Endothelial cell of umbilical vein (primary cell): ENCODE measurements at regions not wholly inside any gene's neighbourhood (a gene's known extent, or its start where the extent isn't known, plus 50 kb on each side); places are given as distances from the start of the nearest gene placed in this dataset.
"Not testable (repeated sequence)": the region's sequence is repeated elsewhere in the genome, so short reads cannot be mapped to it uniquely, and the experiment has no call there.

Experiments used
- BruUV-seq: library from RNA; stranded (reverse); fragments of 400-500 nt; replicated peaks from 2 replicates; lab custom pipeline; 2021; lab: Mats Ljungman, UMichigan
- CTCF ChIA-PET: fragments of 300-600, 350-600 bp; sonication (Branson Sonifier 250); formaldehyde crosslinking; loops from one replicate; lab custom pipeline; 2021; ENCODE audit warnings: antibody characterized with exemption, inconsistent platforms; lab: Charles Lee
- POLR2A ChIA-PET: fragments of 300-600, 350-600 bp; sonication (Branson Sonifier 250); formaldehyde crosslinking; loops from one replicate; lab custom pipeline; 2021; ENCODE audit warnings: antibody characterized with exemption, inconsistent platforms; lab: Charles Lee
- DNase-seq: peaks from one replicate; pipeline ENCODE4 v3.0.0-alpha.2; 2011; ENCODE audit warnings: low read depth, low spot score
- FAIRE-seq: peaks from 2 replicates; lab custom pipeline; 2011; peaks lifted over from hg19 to GRCh38; lab: Jason Lieb, UNC
- H2AFZ ChIP-seq: 2 replicates; pipeline ENCODE4 v1.6.0; 2012; ENCODE audit warnings: low read depth, low read length, control low read depth, inconsistent platforms
- H3K27ac ChIP-seq: 2 replicates; pipeline ENCODE4 v1.5.1; 2011; ENCODE audit warnings: low read depth, mild to moderate bottlenecking, control low read depth, low read length, moderate library complexity; ENCODE audit not compliant: insufficient read depth
- H3K27me3 ChIP-seq, 2 experiments: 2 replicates each; pipeline versions ENCODE4 v1.6.0 to v1.6.1; 2011; ENCODE audit warnings: low read length in 2 of 2, mixed read lengths in 1 of 2; ENCODE audit not compliant: control insufficient read depth in 2 of 2, insufficient read depth in 2 of 2
- H3K36me3 ChIP-seq, 2 experiments: 2 replicates in 1 of 2; 3 replicates in 1 of 2; pipeline ENCODE4 v1.5.1; 2011; ENCODE audit warnings: low read length in 2 of 2, mild to moderate bottlenecking in 1 of 2, moderate library complexity in 1 of 2; ENCODE audit not compliant: control insufficient read depth in 2 of 2, insufficient read depth in 2 of 2; ENCODE audit errors: extremely low read depth in 1 of 2
- H3K4me1 ChIP-seq: 3 replicates; pipeline ENCODE4 v1.5.1; 2011; ENCODE audit warnings: mild to moderate bottlenecking, low read length; ENCODE audit not compliant: control insufficient read depth, insufficient read depth; ENCODE audit errors: extremely low read depth
- H3K4me2 ChIP-seq: 2 replicates; pipeline ENCODE4 v1.6.1; 2011; ENCODE audit warnings: low read length, control low read depth, mixed read lengths; ENCODE audit not compliant: insufficient read depth
- H3K4me3 ChIP-seq, 3 experiments: fragments of 200-600 bp in 1 of 3; sonication (generic), shearing (Covaris generic) in 1 of 3; replicated peaks in 1 of 3; 2 replicates each; pipeline ENCODE4 v1.5.1; 2011 to 2016; ENCODE audit warnings: control low read depth in 3 of 3, low read length in 3 of 3, mild to moderate bottlenecking in 2 of 3, inconsistent platforms in 1 of 3, low read depth in 1 of 3, moderate library complexity in 1 of 3; ENCODE audit not compliant: insufficient read depth in 1 of 3
- H3K79me2 ChIP-seq: 2 replicates; pipeline ENCODE4 v1.6.0; 2012; ENCODE audit warnings: low read length, inconsistent platforms; ENCODE audit not compliant: control insufficient read depth, insufficient read depth
- H3K9ac ChIP-seq: replicated peaks from 2 replicates; pipeline ENCODE3; 2011; ENCODE audit warnings: low read length, control low read depth; ENCODE audit not compliant: insufficient read depth; ENCODE audit errors: extremely low read depth
- H3K9me1 ChIP-seq: replicated peaks from 3 replicates; pipeline ENCODE4 v1.6.0; 2011; ENCODE audit warnings: mild to moderate bottlenecking, low read length; ENCODE audit not compliant: control insufficient read depth, insufficient read depth; ENCODE audit errors: extremely low read depth
- H3K9me3 ChIP-seq: replicated peaks from 2 replicates; pipeline ENCODE4 v1.5.1; 2012; ENCODE audit warnings: low read length, inconsistent platforms; ENCODE audit not compliant: control insufficient read depth, insufficient read depth
- H4K20me1 ChIP-seq: replicated peaks from 2 replicates; pipeline ENCODE3; 2011; ENCODE audit warnings: mild to moderate bottlenecking, low read length; ENCODE audit not compliant: control insufficient read depth, insufficient read depth; ENCODE audit errors: extremely low read depth
- FOS ChIP-seq: IDR thresholded peaks from 2 replicates; pipeline ENCODE4 v1.6.1; 2011; ENCODE audit warnings: mild to moderate bottlenecking, low read length, moderate library complexity, borderline replicate concordance; ENCODE audit not compliant: insufficient read depth
- MYC ChIP-seq: IDR thresholded peaks from one replicate; pipeline ENCODE4 v1.6.1; 2011; ENCODE audit warnings: mild to moderate bottlenecking, low read depth, low read length
- POLR2A ChIP-seq: IDR thresholded peaks from 2 replicates; pipeline ENCODE4 v1.6.1; 2012; ENCODE audit warnings: low read depth, mild to moderate bottlenecking, control low read depth, low read length
- POLR2AphosphoS5 ChIP-seq: IDR thresholded peaks from 2 replicates; pipeline ENCODE4 v1.6.1; 2012; ENCODE audit warnings: low read depth, mild to moderate bottlenecking, control low read depth, low read length, moderate library complexity; ENCODE audit not compliant: insufficient read depth
- dilution Hi-C: fragments of 300-500 bp; cut with MboI; formaldehyde crosslinking; loops from one replicate; pipeline ENCODE4 v1.15.0; 2019; ENCODE audit warnings: low sequenced_read_pairs; ENCODE audit not compliant: extremely low pct_ligation_motif_present
- intact Hi-C: fragments of 100-400 bp; cut with micrococcal nuclease; formaldehyde crosslinking; loops from one replicate; pipeline ENCODE4 v1.10.0; 2022

DNA sequence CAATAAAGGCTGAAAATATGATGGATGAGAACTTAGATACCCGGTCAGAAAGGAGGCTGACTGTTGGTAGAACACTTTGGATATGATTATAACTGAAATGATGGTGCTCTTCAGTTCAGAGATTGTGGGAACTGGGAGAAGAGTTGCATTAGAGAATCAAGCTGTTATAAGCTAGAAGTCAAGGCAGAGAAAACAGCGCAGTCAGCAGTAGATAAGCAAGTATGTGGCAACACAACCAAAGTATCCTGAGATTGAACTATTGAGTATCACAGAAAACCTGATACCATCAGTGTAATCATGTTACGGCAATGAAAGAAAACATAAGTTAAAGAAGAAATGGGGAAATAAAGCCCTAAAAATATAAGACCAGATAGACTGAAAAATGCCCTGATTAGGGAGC is 633.9 kb upstream of the LRRTM1 start:
- Histone ChIP-seq H3K9ac (no peak overlapping the region), H3K4me2 (no peak overlapping the region), H2AFZ (no peak overlapping the region), H3K36me3 (no peaks in the 10 kb centered on the region), H3K27ac (no peak overlapping the region), H3K4me1 (no peaks in the 10 kb centered on the region), H3K27me3 (no peaks in the 10 kb centered on the region), H3K9me3 (peaks cover 4% of the 10 kb centered on the region), H3K9me1 (no peaks in the 10 kb centered on the region), H3K79me2 (no peaks in the 10 kb centered on the region), H4K20me1 (no peaks in the 10 kb centered on the region), H3K4me3 (no peak overlapping the region)
- intact Hi-C loops (no loop called here), dilution Hi-C loops (no loop called here)
- FAIRE-seq (no peak), DNase-seq (no peak)
- CTCF ChIA-PET, result no interaction called here
- no TSS peak for BruUV-seq
- POLR2A ChIA-PET, result no interaction called here
- TF ChIP-seq MYC, result no peak
- TF ChIP-seq POLR2AphosphoS5, result no peak
- TF ChIP-seq FOS, result no peak
- TF ChIP-seq POLR2A, result no peak

DNA sequence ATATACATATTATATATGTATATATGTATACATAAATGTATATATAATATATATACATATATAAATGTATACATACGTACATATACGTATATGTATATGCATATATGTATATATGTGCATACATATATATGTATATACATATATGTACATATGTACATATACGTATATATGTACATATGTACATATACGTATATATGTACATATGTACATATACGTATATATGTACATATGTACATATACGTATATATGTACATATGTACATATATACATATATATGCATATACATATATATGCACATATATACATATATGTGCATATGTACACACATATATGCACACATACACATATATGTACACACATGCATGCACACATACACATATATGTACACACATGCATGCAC is 627.3 kb upstream of the LRRTM1 start:
- H4K20me1 ChIP-seq, dilution Hi-C loops, intact Hi-C loops, H3K79me2 ChIP-seq, H3K4me1 ChIP-seq, H3K4me3 ChIP-seq, DNase-seq, CTCF ChIA-PET, H2AFZ ChIP-seq, H3K9me1 ChIP-seq, POLR2A ChIA-PET, H3K9me3 ChIP-seq, H3K9ac ChIP-seq, BruUV-seq, H3K36me3 ChIP-seq, FAIRE-seq, H3K27me3 ChIP-seq, H3K27ac ChIP-seq, H3K4me2 ChIP-seq: not testable (repeated sequence)
